BLaER1 (cell line): ENCODE measurements at regions not wholly inside any gene's neighbourhood (a gene's known extent, or its start where the extent isn't known, plus 50 kb on each side); places are given as distances from the start of the nearest gene placed in this dataset.
"Not testable (repeated sequence)": the region's sequence is repeated elsewhere in the genome, so short reads cannot be mapped to it uniquely, and the experiment has no call there.

Experiments used
- H3K27ac ChIP-seq: shearing (Covaris generic); formaldehyde crosslinking; 2 replicates; pipeline ENCODE4 v1.8.1; 2022
- H3K27me3 ChIP-seq: shearing (Covaris generic); formaldehyde crosslinking; 2 replicates; pipeline ENCODE4 v1.8.1; 2022
- H3K36me3 ChIP-seq: shearing (Covaris generic); formaldehyde crosslinking; 2 replicates; pipeline ENCODE4 v1.8.1; 2022
- H3K4me1 ChIP-seq: shearing (Covaris generic); formaldehyde crosslinking; 2 replicates; pipeline ENCODE4 v1.8.1; 2022
- H3K4me2 ChIP-seq: shearing (Covaris generic); formaldehyde crosslinking; 2 replicates; pipeline ENCODE4 v1.8.1; 2022
- H3K4me3 ChIP-seq: shearing (Covaris generic); formaldehyde crosslinking; 2 replicates; pipeline ENCODE4 v1.8.1; 2022
- H3K9ac ChIP-seq: shearing (Covaris generic); formaldehyde crosslinking; 2 replicates; pipeline ENCODE4 v1.8.1; 2022
- H3K9me3 ChIP-seq: shearing (Covaris generic); formaldehyde crosslinking; 2 replicates; pipeline ENCODE4 v1.8.1; 2022
- H4K20me1 ChIP-seq: shearing (Covaris generic); formaldehyde crosslinking; 2 replicates; pipeline ENCODE4 v1.8.1; 2022
- Cebpa-rat ChIP-seq: shearing (Covaris generic); IDR thresholded peaks from 2 replicates; pipeline ENCODE4 v1.8.1; 2022

DNA sequence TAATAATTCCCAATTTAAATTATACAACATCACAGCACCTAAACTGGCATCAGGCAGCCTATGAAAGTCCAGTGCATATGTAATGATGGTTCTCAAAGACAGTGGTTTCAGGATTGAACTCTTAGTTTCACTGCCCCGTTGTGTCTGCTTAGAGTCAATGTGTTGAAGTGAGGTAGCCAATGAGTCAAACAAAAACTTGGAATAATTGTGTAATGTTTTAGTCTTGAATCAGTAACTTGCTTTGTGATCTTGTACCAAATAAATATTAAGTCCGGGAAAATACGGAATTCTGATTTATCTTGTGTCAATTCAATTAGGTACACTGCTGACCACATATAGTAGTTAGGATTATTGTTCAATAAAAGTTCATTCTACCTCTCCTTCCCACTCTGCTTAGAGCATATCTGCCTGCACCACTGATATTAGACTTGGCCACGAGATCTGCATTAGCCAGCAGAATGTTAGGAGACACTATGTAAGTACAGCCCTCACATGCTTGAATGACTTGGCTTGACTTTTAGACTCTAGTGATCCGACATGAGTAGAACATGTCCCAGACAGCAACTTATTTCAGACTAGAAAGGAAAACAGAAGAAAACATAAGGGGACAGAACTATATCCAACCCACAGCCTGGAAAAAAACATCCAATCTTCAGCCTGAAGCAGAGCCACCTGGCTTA lies 441.5 kb upstream of the PTGER4 start:
- H3K4me3 ChIP-seq, result no peak overlapping the region
- H3K27ac ChIP-seq, result no peak overlapping the region
- H3K27me3 ChIP-seq, result no peaks in the 10 kb centered on the region
- H3K4me2 ChIP-seq, result no peak overlapping the region
- H3K36me3 ChIP-seq, result no peaks in the 10 kb centered on the region
- H3K9ac ChIP-seq, result no peak overlapping the region
- H4K20me1 ChIP-seq, result no peaks in the 10 kb centered on the region
- TF ChIP-seq Cebpa-rat, result no peak
- peaks cover 10% of the 10 kb centered on the region; the same call in 1 of the 2 replicates for H3K9me3 ChIP-seq
- H3K4me1 ChIP-seq, result no peaks in the 10 kb centered on the region

DNA sequence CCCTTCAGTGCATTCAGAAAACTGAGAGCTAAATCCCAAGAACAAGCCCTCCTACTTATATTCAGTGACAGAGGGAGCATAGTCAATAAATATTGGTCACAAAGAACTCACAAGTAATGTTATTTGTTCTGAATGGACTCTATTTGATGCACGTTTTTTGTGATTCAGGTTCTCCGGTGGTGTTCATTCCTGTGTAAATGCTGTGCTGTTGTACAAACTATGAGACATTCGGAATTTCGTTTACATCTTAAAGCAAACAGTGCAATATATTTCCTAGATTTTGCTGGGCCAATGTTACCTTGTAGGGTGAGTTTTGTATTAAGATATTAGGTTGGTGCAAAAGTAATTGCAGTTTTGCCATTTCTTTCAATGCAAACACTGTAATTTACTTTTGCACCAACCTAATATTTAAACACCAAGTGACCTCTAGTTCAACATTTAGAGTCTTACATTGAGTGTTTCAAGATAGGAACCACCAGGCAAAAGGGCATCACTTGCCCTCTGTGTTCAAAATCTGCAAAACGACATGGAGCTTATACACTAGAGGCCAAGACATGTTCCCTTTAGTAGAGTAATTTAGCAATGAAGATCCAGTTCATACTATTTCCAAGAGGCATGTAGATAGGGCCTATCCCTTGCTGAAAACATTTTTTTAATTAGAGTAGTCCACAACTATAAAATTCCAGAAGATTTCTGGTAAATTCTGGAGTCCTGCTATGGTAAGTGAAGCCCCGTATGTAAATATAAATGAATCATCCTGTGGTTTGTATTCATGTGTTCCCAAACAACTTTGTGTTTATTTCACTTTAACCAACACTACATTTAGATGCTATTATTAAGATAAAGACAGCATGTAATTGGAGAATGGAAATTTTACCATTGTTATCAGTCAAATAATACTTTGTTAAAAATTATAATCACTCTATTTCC lies 444.0 kb upstream of the PTGER4 start:
- H3K9ac ChIP-seq, result no peak overlapping the region
- peaks cover 8% of the 10 kb centered on the region; the same call in 1 of the 2 replicates for H3K9me3 ChIP-seq
- H3K27me3 ChIP-seq, result no peaks in the 10 kb centered on the region
- no peak overlapping the region for H3K27ac ChIP-seq
- no peak overlapping the region for H3K4me2 ChIP-seq
- no peaks in the 10 kb centered on the region for H3K4me1 ChIP-seq
- no peak for TF ChIP-seq Cebpa-rat
- no peaks in the 10 kb centered on the region for H3K36me3 ChIP-seq
- H4K20me1 ChIP-seq, result no peaks in the 10 kb centered on the region
- H3K4me3 ChIP-seq, result no peak overlapping the region

DNA sequence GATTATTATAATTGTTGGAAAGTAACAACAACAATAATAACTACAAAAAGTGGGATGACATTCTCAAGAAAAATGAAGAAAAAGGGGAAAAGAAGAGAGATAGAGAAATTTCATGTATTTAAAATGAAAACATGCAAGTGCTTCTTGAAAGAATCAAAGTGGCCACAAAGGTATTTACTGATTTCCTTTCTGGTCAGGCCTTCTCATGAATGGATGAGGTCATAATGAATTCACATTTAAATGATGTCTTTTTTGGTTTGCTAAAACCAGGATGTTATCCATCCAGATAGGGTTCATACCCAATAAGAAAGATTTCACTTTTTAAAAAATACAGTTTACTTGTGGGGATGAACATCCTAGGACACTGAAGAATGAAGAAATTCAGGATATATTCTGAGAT lies 446.4 kb upstream of the PTGER4 start:
- H3K27me3 ChIP-seq, result no peaks in the 10 kb centered on the region
- H3K27ac ChIP-seq, result no peak overlapping the region
- no peak for TF ChIP-seq Cebpa-rat
- H3K9me3 ChIP-seq, result no peaks in the 10 kb centered on the region
- no peaks in the 10 kb centered on the region for H4K20me1 ChIP-seq
- no peaks in the 10 kb centered on the region for H3K36me3 ChIP-seq
- H3K9ac ChIP-seq, result no peak overlapping the region
- no peaks in the 10 kb centered on the region for H3K4me1 ChIP-seq
- no peak overlapping the region for H3K4me2 ChIP-seq
- no peak overlapping the region for H3K4me3 ChIP-seq

DNA sequence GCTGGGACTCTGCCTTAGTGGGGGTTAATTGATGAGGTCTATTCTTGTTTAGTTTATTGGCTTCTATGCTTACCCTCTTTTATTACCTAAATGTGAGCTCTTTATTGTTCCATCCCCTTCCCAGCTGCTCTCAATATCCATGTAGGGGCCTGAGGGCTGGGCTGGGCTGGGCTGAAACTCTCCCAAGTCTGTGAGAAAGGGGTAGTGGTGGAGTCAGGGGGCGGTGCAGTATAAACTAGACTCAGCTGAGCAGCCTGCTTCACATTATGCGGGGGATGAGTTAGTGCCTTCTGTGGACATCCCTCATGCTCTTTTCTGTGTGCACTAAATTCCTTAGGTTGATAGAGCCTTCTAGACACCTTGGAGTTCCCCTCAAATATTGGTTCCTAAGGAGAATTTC lies 451.8 kb upstream of the PTGER4 start:
- H3K9ac ChIP-seq, result no peak overlapping the region
- no peaks in the 10 kb centered on the region for H4K20me1 ChIP-seq
- no peak for TF ChIP-seq Cebpa-rat
- H3K27me3 ChIP-seq, result no peaks in the 10 kb centered on the region
- no peak overlapping the region for H3K27ac ChIP-seq
- H3K4me2 ChIP-seq, result no peak overlapping the region
- no peak overlapping the region for H3K4me3 ChIP-seq
- H3K4me1 ChIP-seq, result no peaks in the 10 kb centered on the region
- H3K9me3 ChIP-seq, result no peaks in the 10 kb centered on the region
- no peaks in the 10 kb centered on the region for H3K36me3 ChIP-seq

DNA sequence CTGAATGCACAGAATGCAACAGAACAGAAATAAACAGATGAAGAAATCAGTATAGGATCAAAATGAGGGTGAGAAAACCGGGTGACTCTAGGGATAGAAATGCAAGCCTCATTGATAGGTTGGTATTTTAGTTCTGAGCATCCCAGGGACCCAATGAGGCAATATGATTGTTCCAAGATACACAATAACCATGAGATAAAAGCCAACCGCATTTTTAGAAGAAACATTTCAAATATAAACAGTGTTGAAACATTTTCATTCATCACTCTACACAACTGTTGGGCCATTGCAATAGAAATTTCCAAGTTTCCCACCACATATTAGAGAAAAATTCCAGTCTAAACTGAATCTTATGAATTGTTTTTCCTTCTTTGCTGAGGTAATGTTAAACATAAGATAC lies 452.3 kb upstream of the PTGER4 start:
- Histone ChIP-seq H3K4me3 (no peak overlapping the region), H3K9me3 (no peaks in the 10 kb centered on the region), H3K36me3 (no peaks in the 10 kb centered on the region), H3K4me2 (no peak overlapping the region), H4K20me1 (no peaks in the 10 kb centered on the region), H3K27ac (no peak overlapping the region), H3K9ac (no peak overlapping the region), H3K27me3 (no peaks in the 10 kb centered on the region), H3K4me1 (no peaks in the 10 kb centered on the region)
- no peak for TF ChIP-seq Cebpa-rat

DNA sequence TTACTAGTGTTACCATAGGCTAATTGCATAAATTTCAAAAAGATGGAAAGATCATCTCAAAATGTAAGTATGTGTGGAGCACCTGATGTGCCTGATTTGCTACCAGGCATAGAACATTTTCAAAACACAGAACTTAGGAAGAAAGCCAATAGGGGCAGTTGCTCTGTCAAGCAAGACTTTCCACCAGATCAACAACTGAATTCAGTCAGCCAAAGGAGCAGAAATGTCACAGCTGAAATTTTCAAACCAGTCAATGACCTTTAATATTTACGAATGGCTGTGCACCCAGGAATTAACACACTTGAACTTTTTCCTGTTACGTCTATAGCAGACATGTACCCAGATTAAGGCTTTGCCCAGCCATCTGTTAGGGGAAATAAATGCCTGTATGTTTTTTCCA lies 452.8 kb upstream of the PTGER4 start:
- Histone ChIP-seq H3K4me1 (no peaks in the 10 kb centered on the region), H3K27ac (no peak overlapping the region), H3K9me3 (no peaks in the 10 kb centered on the region), H3K36me3 (no peaks in the 10 kb centered on the region), H4K20me1 (no peaks in the 10 kb centered on the region), H3K9ac (no peak overlapping the region), H3K27me3 (no peaks in the 10 kb centered on the region), H3K4me2 (no peak overlapping the region), H3K4me3 (no peak overlapping the region)
- no peak for TF ChIP-seq Cebpa-rat

DNA sequence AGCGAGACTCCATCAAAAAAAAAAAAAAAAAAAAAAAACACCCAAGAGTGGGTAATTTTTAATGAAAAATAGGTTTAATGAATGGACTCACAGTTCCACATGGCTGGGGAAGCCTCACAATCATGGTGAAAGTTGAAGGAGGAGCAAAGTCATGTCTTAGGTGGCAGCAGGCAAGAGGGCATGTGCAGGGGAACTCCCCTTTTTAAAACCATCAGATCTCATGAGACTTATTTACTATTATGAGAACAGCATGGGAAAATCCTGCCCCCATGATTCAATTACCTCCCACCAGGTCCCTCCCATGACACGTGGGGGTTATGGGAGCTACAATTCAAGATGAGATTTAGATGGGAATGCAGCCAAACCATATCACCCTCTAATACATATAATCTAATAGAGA lies 454.6 kb upstream of the PTGER4 start:
- not testable (repeated sequence) for H4K20me1 ChIP-seq, H3K9me3 ChIP-seq, H3K4me3 ChIP-seq, H3K27ac ChIP-seq, H3K27me3 ChIP-seq, H3K9ac ChIP-seq, H3K36me3 ChIP-seq, H3K4me2 ChIP-seq, H3K4me1 ChIP-seq

DNA sequence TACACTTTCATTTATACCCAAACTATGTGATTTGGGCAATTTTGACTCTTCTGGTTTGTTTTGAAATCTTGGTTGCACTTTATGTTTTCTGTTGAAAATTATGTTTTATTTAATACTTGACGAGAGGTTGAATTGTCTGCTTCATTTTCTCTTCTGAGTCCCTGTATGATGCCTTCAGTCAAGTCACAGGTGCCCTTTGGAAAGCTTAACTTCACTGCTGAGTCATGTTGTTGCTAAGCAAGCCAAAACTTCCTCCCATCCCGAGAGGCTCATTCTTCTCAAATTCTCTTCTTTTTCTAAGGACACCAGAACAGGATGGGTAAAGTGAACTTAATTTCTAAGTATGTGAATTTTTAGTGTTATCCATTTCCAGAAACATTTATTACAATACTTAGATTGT lies 455.3 kb upstream of the PTGER4 start:
- Histone ChIP-seq H3K4me1 (no peaks in the 10 kb centered on the region), H4K20me1 (no peaks in the 10 kb centered on the region), H3K9ac (no peak overlapping the region), H3K9me3 (no peaks in the 10 kb centered on the region), H3K4me3 (no peak overlapping the region), H3K27ac (no peak overlapping the region), H3K4me2 (no peak overlapping the region), H3K27me3 (no peaks in the 10 kb centered on the region), H3K36me3 (no peaks in the 10 kb centered on the region)
- TF ChIP-seq Cebpa-rat, result no peak

DNA sequence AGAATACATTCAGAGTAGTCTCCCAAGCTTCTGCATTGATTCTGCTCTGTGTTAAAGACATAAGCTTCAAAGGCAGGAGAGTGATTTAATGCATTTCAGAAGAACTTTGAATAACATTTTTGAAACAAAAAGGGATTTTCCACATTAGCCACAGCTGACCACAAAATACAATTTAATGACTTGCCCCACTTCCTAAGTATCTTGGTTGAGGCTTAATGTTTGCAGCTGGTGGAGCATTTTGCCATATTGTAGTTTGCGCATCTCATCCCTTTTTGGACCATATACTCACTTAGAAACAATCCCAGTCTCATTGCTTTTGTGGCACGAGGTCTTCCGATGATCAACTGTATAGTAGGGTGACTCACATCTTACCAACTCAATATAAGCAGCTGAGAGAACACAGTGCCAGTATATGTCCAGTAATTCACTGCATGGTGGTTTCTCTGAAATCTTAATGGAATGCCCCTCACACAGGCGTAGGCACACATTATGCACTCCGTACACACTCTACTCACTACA lies 455.8 kb upstream of the PTGER4 start:
- Histone ChIP-seq H3K9me3 (no peaks in the 10 kb centered on the region), H3K4me1 (no peaks in the 10 kb centered on the region), H3K4me2 (no peak overlapping the region), H4K20me1 (no peaks in the 10 kb centered on the region), H3K9ac (no peak overlapping the region), H3K27ac (no peak overlapping the region), H3K4me3 (no peak overlapping the region), H3K27me3 (no peaks in the 10 kb centered on the region), H3K36me3 (no peaks in the 10 kb centered on the region)
- TF ChIP-seq Cebpa-rat, result no peak

DNA sequence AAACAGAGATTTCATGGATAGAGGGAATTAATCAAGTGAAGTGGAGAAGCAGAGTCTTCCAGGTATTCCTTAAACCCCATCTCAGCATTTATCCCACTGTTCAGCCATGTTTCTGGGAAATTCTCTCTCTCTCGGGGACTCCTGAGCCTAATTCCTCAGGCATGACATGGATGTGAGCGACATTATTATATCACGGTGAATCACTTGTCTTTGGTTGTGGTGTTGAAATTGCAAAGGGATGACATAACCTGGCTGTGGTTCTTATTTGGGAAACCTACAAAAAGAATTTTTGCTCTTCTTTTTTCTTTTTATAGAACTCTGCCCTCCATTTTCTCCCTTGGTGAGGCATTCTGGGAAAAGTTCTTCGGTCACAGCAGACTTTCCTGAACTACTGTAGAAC lies 457.9 kb upstream of the PTGER4 start:
- Histone ChIP-seq H3K9me3 (no peaks in the 10 kb centered on the region), H3K9ac (no peak overlapping the region), H3K27me3 (no peaks in the 10 kb centered on the region), H3K36me3 (no peaks in the 10 kb centered on the region), H3K4me1 (no peaks in the 10 kb centered on the region), H3K27ac (no peak overlapping the region), H3K4me2 (no peak overlapping the region), H4K20me1 (no peaks in the 10 kb centered on the region), H3K4me3 (no peak overlapping the region)
- TF ChIP-seq Cebpa-rat, result no peak
